ENCODE measurements at regions not wholly inside any gene's neighbourhood (a gene's known extent, or its start where the extent isn't known, plus 50 kb on each side); places are given as distances from the start of the nearest gene placed in this dataset.

DNA sequence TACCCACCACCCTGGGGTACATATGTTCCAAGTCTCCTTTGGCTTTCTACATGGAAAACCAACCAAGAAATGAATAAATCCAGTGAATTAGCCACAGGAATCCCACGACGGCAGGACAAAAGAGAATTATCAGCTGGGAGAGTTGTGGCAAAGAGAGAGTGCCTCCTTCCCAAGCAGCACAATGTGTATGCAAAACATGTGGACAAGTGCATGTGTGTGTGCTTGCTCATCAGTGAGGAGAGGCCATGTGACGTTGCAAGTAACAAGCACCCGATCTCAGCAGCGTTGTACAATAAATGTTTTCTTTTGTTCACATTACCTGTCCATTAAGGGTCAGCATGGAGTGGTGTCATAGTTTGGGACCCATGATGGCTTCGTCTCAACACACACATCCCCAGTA is 50.0 kb upstream of the EMX2 start:
- TF ChIP-seq, protein P1, sequence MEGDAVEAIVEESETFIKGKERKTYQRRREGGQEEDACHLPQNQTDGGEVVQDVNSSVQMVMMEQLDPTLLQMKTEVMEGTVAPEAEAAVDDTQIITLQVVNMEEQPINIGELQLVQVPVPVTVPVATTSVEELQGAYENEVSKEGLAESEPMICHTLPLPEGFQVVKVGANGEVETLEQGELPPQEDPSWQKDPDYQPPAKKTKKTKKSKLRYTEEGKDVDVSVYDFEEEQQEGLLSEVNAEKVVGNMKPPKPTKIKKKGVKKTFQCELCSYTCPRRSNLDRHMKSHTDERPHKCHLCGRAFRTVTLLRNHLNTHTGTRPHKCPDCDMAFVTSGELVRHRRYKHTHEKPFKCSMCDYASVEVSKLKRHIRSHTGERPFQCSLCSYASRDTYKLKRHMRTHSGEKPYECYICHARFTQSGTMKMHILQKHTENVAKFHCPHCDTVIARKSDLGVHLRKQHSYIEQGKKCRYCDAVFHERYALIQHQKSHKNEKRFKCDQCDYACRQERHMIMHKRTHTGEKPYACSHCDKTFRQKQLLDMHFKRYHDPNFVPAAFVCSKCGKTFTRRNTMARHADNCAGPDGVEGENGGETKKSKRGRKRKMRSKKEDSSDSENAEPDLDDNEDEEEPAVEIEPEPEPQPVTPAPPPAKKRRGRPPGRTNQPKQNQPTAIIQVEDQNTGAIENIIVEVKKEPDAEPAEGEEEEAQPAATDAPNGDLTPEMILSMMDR (IDR thresholded peaks at IDR 0.05): no peak
- no peak for TF ChIP-seq POLR2A (IDR thresholded peaks at IDR 0.05)
